PFSK-1 (cell line): ENCODE measurements at regions not wholly inside any gene's neighbourhood (a gene's known extent, or its start where the extent isn't known, plus 50 kb on each side); places are given as distances from the start of the nearest gene placed in this dataset.

Experiments
- FOXP2 ChIP-seq: optimal IDR thresholded peaks from 2 replicates; pipeline ENCODE3; 2011; ENCODE audit warnings: borderline replicate concordance, control low read depth, inconsistent platforms; ENCODE audit not compliant: insufficient read depth; ENCODE audit errors: extremely low read length, extremely low read depth
- POLR2AphosphoS5 ChIP-seq: IDR thresholded peaks from 2 replicates; pipeline ENCODE4 v1.6.1; 2012; ENCODE audit warnings: low read depth, mild to moderate bottlenecking, control low read depth, low read length, moderate library complexity
- REST ChIP-seq, 2 experiments: IDR thresholded peaks; 2 replicates each; pipeline versions ENCODE4 v1.6.1 to v1.8.0; 2011 to 2012; ENCODE audit warnings: low read depth in 2 of 2, low read length in 2 of 2, control low read depth in 1 of 2, inconsistent platforms in 1 of 2, mild to moderate bottlenecking in 1 of 2, moderate library complexity in 1 of 2; ENCODE audit not compliant: insufficient read depth in 1 of 2
- SIN3A ChIP-seq: IDR thresholded peaks from 2 replicates; pipeline ENCODE4 v1.6.1; 2012; ENCODE audit warnings: mild to moderate bottlenecking, low read length, moderate library complexity, borderline replicate concordance; ENCODE audit not compliant: insufficient read depth
- TAF1 ChIP-seq: IDR thresholded peaks from 2 replicates; pipeline ENCODE4 v1.6.1; 2012; ENCODE audit warnings: low read length, control low read depth, borderline replicate concordance; ENCODE audit not compliant: insufficient read depth

- TF ChIP-seq FOXP2 (no peak), REST (IDR thresholded peaks at IDR 0.05; ENCODE audit: insufficient read depth in 1 of 2, low read depth in 2 of 2, low read length in 2 of 2) (no peak), SIN3A (no peak), POLR2AphosphoS5 (no peak), TAF1 (no peak)
These were observed 1350.2 kb upstream of the FAM98A start for GRCh38 chr2:34949316-34949715.

GRCh38 chr2:34936089-34936488, 1337.0 kb upstream of the FAM98A start:
- TF ChIP-seq REST (IDR thresholded peaks at IDR 0.05; ENCODE audit: insufficient read depth in 1 of 2, low read depth in 2 of 2, low read length in 2 of 2) = no peak
- TF ChIP-seq FOXP2 = no peak

- TF ChIP-seq SIN3A (no peak), FOXP2 (no peak), POLR2AphosphoS5 (no peak), REST (IDR thresholded peaks at IDR 0.05; ENCODE audit: insufficient read depth in 1 of 2, low read depth in 2 of 2, low read length in 2 of 2) (no peak), TAF1 (no peak)
These were observed 1313.0 kb upstream of the FAM98A start for GRCh38 chr2:34912084-34912483.

- TF ChIP-seq FOXP2 = no peak
- no peak for TF ChIP-seq REST (IDR thresholded peaks at IDR 0.05; ENCODE audit: insufficient read depth in 1 of 2, low read depth in 2 of 2, low read length in 2 of 2)
- TF ChIP-seq POLR2AphosphoS5 = no peak
- no peak for TF ChIP-seq TAF1
- TF ChIP-seq SIN3A = no peak
These were observed 1311.0 kb upstream of the FAM98A start for GRCh38 chr2:34909992-34910705.

GRCh38 chr2:34907812-34908211, 1308.7 kb upstream of the FAM98A start:
- TF ChIP-seq SIN3A = no peak
- TF ChIP-seq POLR2AphosphoS5 = no peak
- no peak for TF ChIP-seq FOXP2
- no peak for TF ChIP-seq REST (IDR thresholded peaks at IDR 0.05; ENCODE audit: insufficient read depth in 1 of 2, low read depth in 2 of 2, low read length in 2 of 2)
- TF ChIP-seq TAF1 = no peak
